ENCODE measurements at regions not wholly inside any gene's neighbourhood (a gene's known extent, or its start where the extent isn't known, plus 50 kb on each side); places are given as distances from the start of the nearest gene placed in this dataset.

- H3K9me3 Mint-ChIP-seq = no peaks in the 10 kb centered on the region
- Histone ChIP-seq H3K27me3 (ENCODE audit: control insufficient read depth in 1 of 2, insufficient read depth in 2 of 2, low read length in 2 of 2) (no peaks in the 10 kb centered on the region), H3K27ac (ENCODE audit: low read depth in 1 of 2, low read length in 2 of 2) (no peak overlapping the region), H3K36me3 (ENCODE audit: insufficient read depth, low read length) (no peaks in the 10 kb centered on the region), H3K9me3 (ENCODE audit: control insufficient read depth in 1 of 2, insufficient read depth in 1 of 2, low read length in 2 of 2) (no peaks in the 10 kb centered on the region), H3K4me3 (ENCODE audit: low read length) (no peak overlapping the region), H3K4me1 (ENCODE audit: insufficient read depth, low read length) (peaks cover 3% of the 10 kb centered on the region)
- no peak for TF ChIP-seq CTCF (IDR thresholded peaks at IDR 0.05)
- no peak for ATAC-seq (ENCODE audit: poor library complexity)
- ChIA-PET POLR2A (no interaction called here), CTCF (no interaction called here)
- H3K4me1 Mint-ChIP-seq (ENCODE audit: low read depth) = no peaks in the 10 kb centered on the region
- no peaks in the 10 kb centered on the region for H3K27me3 Mint-ChIP-seq
- no peak overlapping the region for H3K4me3 Mint-ChIP-seq
- DNase-seq = no peak
- H3K36me3 Mint-ChIP-seq (ENCODE audit: low read depth) = no peaks in the 10 kb centered on the region
- intact Hi-C loops (cut with DNase I, micrococcal nuclease) = no loop called here
- no peak overlapping the region for H3K27ac Mint-ChIP-seq
These were observed 67.1 kb upstream of the PRKX start for GRCh38 chrX:3780564-3780963.

- no peak overlapping the region for H3K27ac Mint-ChIP-seq
- ChIA-PET CTCF (no interaction called here), POLR2A (no interaction called here)
- H3K27me3 Mint-ChIP-seq = no peaks in the 10 kb centered on the region
- no peaks in the 10 kb centered on the region for H3K9me3 Mint-ChIP-seq
- no peak overlapping the region for H3K4me3 Mint-ChIP-seq
- H3K36me3 ChIP-seq (ENCODE audit: insufficient read depth, low read length) = no peaks in the 10 kb centered on the region
- peaks cover 3% of the 10 kb centered on the region for H3K4me1 ChIP-seq (ENCODE audit: insufficient read depth, low read length)
- no peaks in the 10 kb centered on the region for H3K27me3 ChIP-seq (ENCODE audit: control insufficient read depth in 1 of 2, insufficient read depth in 2 of 2, low read length in 2 of 2)
- no peaks in the 10 kb centered on the region for H3K36me3 Mint-ChIP-seq (ENCODE audit: low read depth)
- H3K4me3 ChIP-seq (ENCODE audit: low read length) = no peak overlapping the region
- no peaks in the 10 kb centered on the region for H3K9me3 ChIP-seq (ENCODE audit: control insufficient read depth in 1 of 2, insufficient read depth in 1 of 2, low read length in 2 of 2)
- intact Hi-C loops (cut with DNase I, micrococcal nuclease) = no loop called here
- H3K4me1 Mint-ChIP-seq (ENCODE audit: low read depth) = no peaks in the 10 kb centered on the region
- DNase-seq (no peak), ATAC-seq (ENCODE audit: poor library complexity) (no peak)
- H3K27ac ChIP-seq (ENCODE audit: low read depth in 1 of 2, low read length in 2 of 2) = no peak overlapping the region
- TF ChIP-seq CTCF (IDR thresholded peaks at IDR 0.05) = no peak
These were observed 66.1 kb upstream of the PRKX start for GRCh38 chrX:3779546-3779945.

- ATAC-seq (ENCODE audit: poor library complexity) (no peak), DNase-seq (peak in 1 of 14 experiments; percentile 33)
- peaks cover 3% of the 10 kb centered on the region for H3K4me1 ChIP-seq (ENCODE audit: insufficient read depth, low read length)
- H3K36me3 Mint-ChIP-seq (ENCODE audit: low read depth) = no peaks in the 10 kb centered on the region
- TF ChIP-seq CTCF (IDR thresholded peaks at IDR 0.05) = no peak
- H3K27me3 Mint-ChIP-seq = peaks cover 3% of the 10 kb centered on the region
- H3K4me1 Mint-ChIP-seq (ENCODE audit: low read depth) = no peaks in the 10 kb centered on the region
- H3K27ac ChIP-seq (ENCODE audit: low read depth in 1 of 2, low read length in 2 of 2) = no peak overlapping the region
- H3K27ac Mint-ChIP-seq = no peak overlapping the region
- H3K27me3 ChIP-seq (ENCODE audit: control insufficient read depth in 1 of 2, insufficient read depth in 2 of 2, low read length in 2 of 2) = no peaks in the 10 kb centered on the region
- H3K9me3 ChIP-seq (ENCODE audit: control insufficient read depth in 1 of 2, insufficient read depth in 1 of 2, low read length in 2 of 2) = no peaks in the 10 kb centered on the region
- ChIA-PET CTCF (no interaction called here), POLR2A (no interaction called here)
- no peak overlapping the region for H3K4me3 ChIP-seq (ENCODE audit: low read length)
- no peak overlapping the region for H3K4me3 Mint-ChIP-seq
- intact Hi-C loops (cut with DNase I, micrococcal nuclease) = no loop called here
- no peaks in the 10 kb centered on the region for H3K9me3 Mint-ChIP-seq
- H3K36me3 ChIP-seq (ENCODE audit: insufficient read depth, low read length) = no peaks in the 10 kb centered on the region
These were observed 64.0 kb upstream of the PRKX start for GRCh38 chrX:3777416-3777815.

Data from CD4-positive, alpha-beta T cell (primary cell).